ENCODE measurements at regions not wholly inside any gene's neighbourhood (a gene's known extent, or its start where the extent isn't known, plus 50 kb on each side); places are given as distances from the start of the nearest gene placed in this dataset.

GRCh38 chr16:62989480-62989879 lies 953.2 kb upstream of the CDH8 start:
- TF ChIP-seq TCF7L2 (IDR thresholded peaks at IDR 0.05; ENCODE audit: low read depth, low read length) (no peak), CTCF (IDR thresholded peaks at IDR 0.05) (no peak), POLR2AphosphoS5 (IDR thresholded peaks at IDR 0.05; ENCODE audit: low read depth, low read length) (no peak)
